ENCODE measurements at regions not wholly inside any gene's neighbourhood (a gene's known extent, or its start where the extent isn't known, plus 50 kb on each side); places are given as distances from the start of the nearest gene placed in this dataset.

DNA sequence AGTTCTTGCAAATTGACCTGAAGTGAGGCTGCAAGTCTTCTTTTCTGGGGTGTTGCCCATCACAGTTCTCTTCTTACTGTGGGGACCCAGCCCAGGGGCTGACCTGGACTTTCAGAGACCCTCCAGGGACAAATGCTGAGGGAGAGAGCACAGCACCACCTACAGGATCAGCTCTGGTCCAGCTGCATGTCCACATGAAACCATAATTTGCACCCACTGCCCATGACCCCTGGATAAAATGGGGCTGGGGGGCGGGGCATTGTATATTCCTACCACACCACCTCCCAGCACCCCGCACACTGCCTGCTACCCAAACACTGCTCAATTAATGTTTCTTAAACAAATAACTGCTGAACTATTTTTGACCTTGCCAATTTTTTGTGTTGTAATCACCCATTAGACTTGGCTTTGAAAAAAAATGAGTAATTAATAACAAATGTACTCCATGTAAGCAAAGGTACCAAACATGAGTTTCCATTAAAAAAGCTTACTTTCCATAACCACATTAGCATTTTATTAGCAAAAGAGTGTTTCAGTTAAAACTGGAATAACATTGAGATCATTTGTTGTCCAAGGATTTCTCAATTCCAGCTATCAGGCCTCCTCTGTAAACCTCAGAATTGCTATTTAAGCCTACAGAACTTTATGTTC, 168.0 kb upstream of the RAB4A start:
- TF ChIP-seq, protein P1, sequence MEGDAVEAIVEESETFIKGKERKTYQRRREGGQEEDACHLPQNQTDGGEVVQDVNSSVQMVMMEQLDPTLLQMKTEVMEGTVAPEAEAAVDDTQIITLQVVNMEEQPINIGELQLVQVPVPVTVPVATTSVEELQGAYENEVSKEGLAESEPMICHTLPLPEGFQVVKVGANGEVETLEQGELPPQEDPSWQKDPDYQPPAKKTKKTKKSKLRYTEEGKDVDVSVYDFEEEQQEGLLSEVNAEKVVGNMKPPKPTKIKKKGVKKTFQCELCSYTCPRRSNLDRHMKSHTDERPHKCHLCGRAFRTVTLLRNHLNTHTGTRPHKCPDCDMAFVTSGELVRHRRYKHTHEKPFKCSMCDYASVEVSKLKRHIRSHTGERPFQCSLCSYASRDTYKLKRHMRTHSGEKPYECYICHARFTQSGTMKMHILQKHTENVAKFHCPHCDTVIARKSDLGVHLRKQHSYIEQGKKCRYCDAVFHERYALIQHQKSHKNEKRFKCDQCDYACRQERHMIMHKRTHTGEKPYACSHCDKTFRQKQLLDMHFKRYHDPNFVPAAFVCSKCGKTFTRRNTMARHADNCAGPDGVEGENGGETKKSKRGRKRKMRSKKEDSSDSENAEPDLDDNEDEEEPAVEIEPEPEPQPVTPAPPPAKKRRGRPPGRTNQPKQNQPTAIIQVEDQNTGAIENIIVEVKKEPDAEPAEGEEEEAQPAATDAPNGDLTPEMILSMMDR (IDR thresholded peaks at IDR 0.05; ENCODE audit: low read length): no peak
- TF ChIP-seq EZH2 (optimal IDR thresholded peaks at IDR 0.05; ENCODE audit: low read depth, low read length) (no peak), EZH2phosphoT487 (IDR thresholded peaks at IDR 0.05; ENCODE audit: low read length) (no peak)
